NT2/D1 (cell line): ENCODE measurements at regions not wholly inside any gene's neighbourhood (a gene's known extent, or its start where the extent isn't known, plus 50 kb on each side); places are given as distances from the start of the nearest gene placed in this dataset.

Experiments used
- YY1 ChIP-seq: IDR thresholded peaks from 2 replicates; pipeline ENCODE4 v1.6.1; 2011; ENCODE audit not compliant: insufficient read length, insufficient read depth
- ZNF274 ChIP-seq: IDR thresholded peaks from 2 replicates; pipeline ENCODE4 v1.6.1; 2011; ENCODE audit warnings: mild to moderate bottlenecking, low read depth, low read length

- TF ChIP-seq ZNF274 (no peak), YY1 (no peak)
Observed at GRCh38 chr15:31225356-31225955, 101.2 kb upstream of the KLF13 start.
